DOHH2 (cell line): ENCODE measurements at regions not wholly inside any gene's neighbourhood (a gene's known extent, or its start where the extent isn't known, plus 50 kb on each side); places are given as distances from the start of the nearest gene placed in this dataset.

ENCODE experiments used
- EZH2phosphoT487 ChIP-seq: fragments of 200-600 bp; sonication (generic); IDR thresholded peaks from 2 replicates; pipeline ENCODE4 v1.6.1; 2017; ENCODE audit warnings: borderline replicate concordance, mild to moderate bottlenecking, antibody characterized with exemption, low read length, moderate library complexity, mixed read lengths
- TF ChIP-seq, protein P1 (sequence below): fragments of 200-600 bp; sonication (generic); IDR thresholded peaks from one replicate; pipeline ENCODE4 v1.5.1; 2014; ENCODE audit warnings: antibody characterized with exemption, mild to moderate bottlenecking, low read depth, low read length; ENCODE audit not compliant: poor library complexity, severe bottlenecking

DNA sequence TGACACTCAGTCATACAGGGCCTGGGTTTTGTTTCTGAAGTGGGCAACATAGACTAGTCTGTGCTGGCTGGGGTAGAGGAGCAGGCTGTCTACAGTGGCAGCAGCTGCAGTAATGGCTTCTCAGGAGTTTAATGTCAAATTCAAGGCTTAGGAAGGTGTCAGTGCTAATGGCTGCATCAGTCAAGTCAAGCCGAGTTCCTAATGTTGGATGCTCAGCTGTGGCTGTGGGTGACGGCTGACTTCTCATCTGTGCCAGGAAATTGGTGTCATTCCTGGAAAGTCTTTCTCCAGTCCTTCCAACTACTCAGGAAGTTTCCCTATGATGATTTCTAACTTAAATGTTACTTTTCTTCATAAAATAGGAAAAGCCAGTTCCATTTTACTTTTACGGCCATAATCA is 468.1 kb upstream of the IGFBP3 start:
- TF ChIP-seq, protein P1, sequence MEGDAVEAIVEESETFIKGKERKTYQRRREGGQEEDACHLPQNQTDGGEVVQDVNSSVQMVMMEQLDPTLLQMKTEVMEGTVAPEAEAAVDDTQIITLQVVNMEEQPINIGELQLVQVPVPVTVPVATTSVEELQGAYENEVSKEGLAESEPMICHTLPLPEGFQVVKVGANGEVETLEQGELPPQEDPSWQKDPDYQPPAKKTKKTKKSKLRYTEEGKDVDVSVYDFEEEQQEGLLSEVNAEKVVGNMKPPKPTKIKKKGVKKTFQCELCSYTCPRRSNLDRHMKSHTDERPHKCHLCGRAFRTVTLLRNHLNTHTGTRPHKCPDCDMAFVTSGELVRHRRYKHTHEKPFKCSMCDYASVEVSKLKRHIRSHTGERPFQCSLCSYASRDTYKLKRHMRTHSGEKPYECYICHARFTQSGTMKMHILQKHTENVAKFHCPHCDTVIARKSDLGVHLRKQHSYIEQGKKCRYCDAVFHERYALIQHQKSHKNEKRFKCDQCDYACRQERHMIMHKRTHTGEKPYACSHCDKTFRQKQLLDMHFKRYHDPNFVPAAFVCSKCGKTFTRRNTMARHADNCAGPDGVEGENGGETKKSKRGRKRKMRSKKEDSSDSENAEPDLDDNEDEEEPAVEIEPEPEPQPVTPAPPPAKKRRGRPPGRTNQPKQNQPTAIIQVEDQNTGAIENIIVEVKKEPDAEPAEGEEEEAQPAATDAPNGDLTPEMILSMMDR: no peak
- TF ChIP-seq EZH2phosphoT487: no peak
